GM18870 (cell line): ENCODE measurements at regions not wholly inside any gene's neighbourhood (a gene's known extent, or its start where the extent isn't known, plus 50 kb on each side); places are given as distances from the start of the nearest gene placed in this dataset.
A peak's percentile ranks its signal among the peaks of the same experiment; 100 is the strongest.
"Not testable (repeated sequence)": the region's sequence is repeated elsewhere in the genome, so short reads cannot be mapped to it uniquely, and the experiment has no call there.

Experiments
- ATAC-seq: cut with Tn5 transposase; IDR thresholded peaks from one replicate; pipeline ENCODE4 v1.9.1; 2021; ENCODE audit warnings: moderate library complexity; ENCODE audit not compliant: unreplicated experiment

- no peak for ATAC-seq
Observed at GRCh38 chr6:8361259-8361658, 74.1 kb downstream of the SLC35B3 start.

- no peak for ATAC-seq
Observed at GRCh38 chr6:8352966-8353340, 82.4 kb downstream of the SLC35B3 start.

- no peak for ATAC-seq
Observed at GRCh38 chr6:8352335-8352965, 82.9 kb downstream of the SLC35B3 start.

- ATAC-seq = no peak
Observed at GRCh38 chr6:8343600-8343999, 91.7 kb downstream of the SLC35B3 start.

- no peak for ATAC-seq
Observed at GRCh38 chr6:8342241-8342819, 93.0 kb downstream of the SLC35B3 start.

GRCh38 chr6:8337147-8337546 is 98.2 kb downstream of the SLC35B3 start:
- peak; percentile 84 for ATAC-seq

- ATAC-seq = no peak
Observed at GRCh38 chr6:8336406-8337057, 98.8 kb downstream of the SLC35B3 start.

- no peak for ATAC-seq
Observed at GRCh38 chr6:8335896-8336295, 99.4 kb downstream of the SLC35B3 start.

GRCh38 chr6:8335381-8335780 is 100.0 kb downstream of the SLC35B3 start:
- ATAC-seq = no peak

GRCh38 chr6:8334113-8334512 is 101.2 kb downstream of the SLC35B3 start:
- no peak for ATAC-seq

- ATAC-seq = no peak
Observed at GRCh38 chr6:8329562-8329961, 105.8 kb downstream of the SLC35B3 start.

GRCh38 chr6:8325743-8326142 is 109.6 kb downstream of the SLC35B3 start:
- ATAC-seq = no peak

- ATAC-seq = no peak
Observed at GRCh38 chr6:8322659-8323058, 112.7 kb downstream of the SLC35B3 start.

GRCh38 chr6:8321671-8322404 is 113.5 kb downstream of the SLC35B3 start:
- ATAC-seq = no peak

GRCh38 chr6:8315154-8315553 is 120.2 kb downstream of the SLC35B3 start:
- ATAC-seq = no peak

- no peak for ATAC-seq
Observed at GRCh38 chr6:8301502-8301901, 133.8 kb downstream of the SLC35B3 start.

GRCh38 chr6:8299034-8299433 is 136.3 kb downstream of the SLC35B3 start:
- ATAC-seq = no peak

GRCh38 chr6:8282946-8283345 is 152.4 kb downstream of the SLC35B3 start:
- ATAC-seq = not testable (repeated sequence)

GRCh38 chr6:8282380-8282779 is 153.0 kb downstream of the SLC35B3 start:
- ATAC-seq = no peak

- no peak for ATAC-seq
Observed at GRCh38 chr6:8279041-8279805, 156.1 kb downstream of the SLC35B3 start.

GRCh38 chr6:8278562-8278961 is 156.8 kb downstream of the SLC35B3 start:
- no peak for ATAC-seq
